ENCODE measurements at regions not wholly inside any gene's neighbourhood (a gene's known extent, or its start where the extent isn't known, plus 50 kb on each side); places are given as distances from the start of the nearest gene placed in this dataset.

DNA sequence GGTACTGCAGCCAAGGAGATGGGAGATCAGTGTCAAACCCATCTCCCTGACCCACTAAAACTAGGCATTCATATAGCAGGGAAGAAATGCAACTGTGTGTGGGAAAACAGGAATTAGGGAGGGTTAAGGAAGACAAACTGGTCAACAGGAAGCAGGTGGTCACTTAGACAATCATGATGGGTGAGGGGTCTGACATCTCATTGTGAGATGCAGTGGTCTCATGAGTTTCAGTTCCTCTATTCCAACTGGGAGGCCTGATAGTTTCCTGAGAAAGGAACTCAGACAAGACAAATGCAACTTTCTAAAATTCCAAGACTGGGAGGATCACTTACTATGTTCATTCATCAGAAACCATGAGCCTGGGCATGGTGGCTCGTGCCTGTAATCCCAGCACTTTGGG, 361.4 kb upstream of the C16orf82 start:
- TF ChIP-seq POLR2A (IDR thresholded peaks at IDR 0.05): no peak
- TF ChIP-seq, protein P1, sequence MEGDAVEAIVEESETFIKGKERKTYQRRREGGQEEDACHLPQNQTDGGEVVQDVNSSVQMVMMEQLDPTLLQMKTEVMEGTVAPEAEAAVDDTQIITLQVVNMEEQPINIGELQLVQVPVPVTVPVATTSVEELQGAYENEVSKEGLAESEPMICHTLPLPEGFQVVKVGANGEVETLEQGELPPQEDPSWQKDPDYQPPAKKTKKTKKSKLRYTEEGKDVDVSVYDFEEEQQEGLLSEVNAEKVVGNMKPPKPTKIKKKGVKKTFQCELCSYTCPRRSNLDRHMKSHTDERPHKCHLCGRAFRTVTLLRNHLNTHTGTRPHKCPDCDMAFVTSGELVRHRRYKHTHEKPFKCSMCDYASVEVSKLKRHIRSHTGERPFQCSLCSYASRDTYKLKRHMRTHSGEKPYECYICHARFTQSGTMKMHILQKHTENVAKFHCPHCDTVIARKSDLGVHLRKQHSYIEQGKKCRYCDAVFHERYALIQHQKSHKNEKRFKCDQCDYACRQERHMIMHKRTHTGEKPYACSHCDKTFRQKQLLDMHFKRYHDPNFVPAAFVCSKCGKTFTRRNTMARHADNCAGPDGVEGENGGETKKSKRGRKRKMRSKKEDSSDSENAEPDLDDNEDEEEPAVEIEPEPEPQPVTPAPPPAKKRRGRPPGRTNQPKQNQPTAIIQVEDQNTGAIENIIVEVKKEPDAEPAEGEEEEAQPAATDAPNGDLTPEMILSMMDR (IDR thresholded peaks at IDR 0.05): no peak
